ENCODE measurements at regions not wholly inside any gene's neighbourhood (a gene's known extent, or its start where the extent isn't known, plus 50 kb on each side); places are given as distances from the start of the nearest gene placed in this dataset.

DNA sequence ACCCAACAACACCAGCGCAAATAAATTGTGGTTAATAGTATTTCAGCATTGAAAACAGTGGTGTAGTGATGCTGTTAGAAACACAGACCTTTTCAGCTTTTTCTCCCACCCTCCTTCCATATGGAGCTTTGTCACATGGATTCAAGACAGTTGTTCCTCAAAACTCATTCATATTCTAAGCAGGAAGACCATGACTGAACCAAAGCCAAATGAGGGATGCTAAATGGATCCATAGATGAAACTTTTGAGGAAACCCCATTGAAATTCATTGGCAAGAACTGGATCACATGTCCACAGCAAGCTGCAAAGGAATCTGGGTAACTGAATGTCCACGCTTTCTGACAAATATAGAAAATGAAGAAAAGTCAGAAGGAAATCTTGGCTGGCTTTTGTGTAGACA is 615.1 kb upstream of the NETO1 start:
- Mint-ChIP-seq H3K36me3 (ENCODE audit: insufficient read depth in 1 of 3, low read depth in 3 of 3) (peaks cover 0 to 1% (median 0%) of the 10 kb centered on the region in 3 experiments; a peak in 1 of 7 replicates), H3K4me3 (no peak overlapping the region), H3K4me1 (peaks cover 0 to 4% of the 10 kb centered on the region in 2 experiments; a peak in 2 of 4 replicates), H3K27me3 (ENCODE audit: low read depth) (no peaks in the 10 kb centered on the region), H3K9me3 (peaks cover under 1 to 4% of the 10 kb centered on the region in 2 experiments; a peak in 4 of 5 replicates), H3K27ac (no peak overlapping the region)
- Histone ChIP-seq H3K4me2 (ENCODE audit: insufficient read depth, insufficient read length, low read length) (no peak overlapping the region), H2BK5ac (ENCODE audit: insufficient read length, low read length) (no peak overlapping the region), H3K56ac (ENCODE audit: insufficient read length, low read depth, low read length) (no peak overlapping the region), H3K23ac (ENCODE audit: insufficient read length, low read depth, low read length) (no peak overlapping the region), H3K27ac (ENCODE audit: insufficient read length, low read depth, low read length) (no peak overlapping the region), H3K18ac (ENCODE audit: insufficient read length, low read depth, low read length) (no peak overlapping the region), H4K8ac (replicated peaks; ENCODE audit: insufficient read length, low read depth, low read length) (no peak overlapping the region), H3K9me3 (ENCODE audit: control insufficient read depth, low read depth, low read length) (no peaks in the 10 kb centered on the region), H3K4ac (ENCODE audit: low read depth, low read length) (no peak overlapping the region), H3K79me1 (ENCODE audit: insufficient read depth, low read depth, low read length, poor library complexity, severe bottlenecking) (no peaks in the 10 kb centered on the region), H4K5ac (ENCODE audit: insufficient read length, low read depth, low read length) (no peak overlapping the region), H3K79me2 (ENCODE audit: insufficient read depth, low read length) (no peaks in the 10 kb centered on the region), H4K20me1 (ENCODE audit: control insufficient read depth, insufficient read depth, insufficient read length) (no peaks in the 10 kb centered on the region), H2BK15ac (ENCODE audit: low read depth, low read length) (no peak overlapping the region), H3K4me1 (ENCODE audit: insufficient read depth, low read length) (no peaks in the 10 kb centered on the region), H2BK20ac (ENCODE audit: low read depth, low read length, poor library complexity, severe bottlenecking) (no peak overlapping the region), H4K91ac (ENCODE audit: insufficient read length, low read depth, low read length) (no peak overlapping the region), H3K27me3 (ENCODE audit: insufficient read depth, low read length) (no peaks in the 10 kb centered on the region), H2BK12ac (ENCODE audit: insufficient read length, low read depth, low read length) (no peak overlapping the region), H2AK5ac (ENCODE audit: insufficient read length, low read length) (no peak overlapping the region), H3K23me2 (ENCODE audit: insufficient read length, low read depth, low read length, poor library complexity, severe bottlenecking) (no peaks in the 10 kb centered on the region), H3T11ph (ENCODE audit: low read length) (no peak overlapping the region), H3K14ac (ENCODE audit: insufficient read depth, low read length) (no peak overlapping the region), H2BK120ac (ENCODE audit: low read depth, low read length, poor library complexity, severe bottlenecking) (no peak overlapping the region), H2AFZ (ENCODE audit: low read length) (no peak overlapping the region), H3K9ac (ENCODE audit: extremely low read depth, insufficient read length, low read length) (no peak overlapping the region)
- WGBS (ENCODE audit: extremely low coverage, insufficient read length, low lambda C conversion rate): no CpG with 5 or more reads among the region's 2 CpGs
- no peak for DNase-seq
- TF ChIP-seq, protein P1, sequence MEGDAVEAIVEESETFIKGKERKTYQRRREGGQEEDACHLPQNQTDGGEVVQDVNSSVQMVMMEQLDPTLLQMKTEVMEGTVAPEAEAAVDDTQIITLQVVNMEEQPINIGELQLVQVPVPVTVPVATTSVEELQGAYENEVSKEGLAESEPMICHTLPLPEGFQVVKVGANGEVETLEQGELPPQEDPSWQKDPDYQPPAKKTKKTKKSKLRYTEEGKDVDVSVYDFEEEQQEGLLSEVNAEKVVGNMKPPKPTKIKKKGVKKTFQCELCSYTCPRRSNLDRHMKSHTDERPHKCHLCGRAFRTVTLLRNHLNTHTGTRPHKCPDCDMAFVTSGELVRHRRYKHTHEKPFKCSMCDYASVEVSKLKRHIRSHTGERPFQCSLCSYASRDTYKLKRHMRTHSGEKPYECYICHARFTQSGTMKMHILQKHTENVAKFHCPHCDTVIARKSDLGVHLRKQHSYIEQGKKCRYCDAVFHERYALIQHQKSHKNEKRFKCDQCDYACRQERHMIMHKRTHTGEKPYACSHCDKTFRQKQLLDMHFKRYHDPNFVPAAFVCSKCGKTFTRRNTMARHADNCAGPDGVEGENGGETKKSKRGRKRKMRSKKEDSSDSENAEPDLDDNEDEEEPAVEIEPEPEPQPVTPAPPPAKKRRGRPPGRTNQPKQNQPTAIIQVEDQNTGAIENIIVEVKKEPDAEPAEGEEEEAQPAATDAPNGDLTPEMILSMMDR (conservative IDR thresholded peaks at IDR 0.05): no peak

Measured in H9 (cell line).